ENCODE measurements at regions not wholly inside any gene's neighbourhood (a gene's known extent, or its start where the extent isn't known, plus 50 kb on each side); places are given as distances from the start of the nearest gene placed in this dataset.
"Not testable (repeated sequence)": the region's sequence is repeated elsewhere in the genome, so short reads cannot be mapped to it uniquely, and the experiment has no call there.

GRCh38 chr5:24978552-24978951 lies 333.8 kb upstream of the CDH10 start:
- TF ChIP-seq CTCF (IDR thresholded peaks at IDR 0.05 in 8 of 11, conservative IDR thresholded peaks at IDR 0.05 in 3 of 11); POLR2AphosphoS5 (IDR thresholded peaks at IDR 0.05); POLR2A (IDR thresholded peaks at IDR 0.05): not testable (repeated sequence)
